BLaER1 treated with 17β-estradiol and CSF1 and Interleukin-3, amounts not matched to agents 10 nM and 100 nM (cell line): ENCODE measurements at regions not wholly inside any gene's neighbourhood (a gene's known extent, or its start where the extent isn't known, plus 50 kb on each side); places are given as distances from the start of the nearest gene placed in this dataset.

Source experiments
- H3K27ac ChIP-seq, 11 experiments: shearing (Covaris generic); formaldehyde crosslinking; 2 replicates each; pipeline ENCODE4 v1.8.1; 2022
- H3K27me3 ChIP-seq, 11 experiments: shearing (Covaris generic); formaldehyde crosslinking; 2 replicates each; pipeline ENCODE4 v1.8.1; 2022
- H3K36me3 ChIP-seq, 11 experiments: shearing (Covaris generic); formaldehyde crosslinking; 2 replicates each; pipeline ENCODE4 v1.8.1; 2022
- H3K4me1 ChIP-seq, 10 experiments: shearing (Covaris generic); formaldehyde crosslinking; 2 replicates each; pipeline ENCODE4 v1.8.1; 2022
- H3K4me2 ChIP-seq, 11 experiments: shearing (Covaris generic); formaldehyde crosslinking; 2 replicates each; pipeline ENCODE4 v1.8.1; 2022
- H3K4me3 ChIP-seq, 10 experiments: shearing (Covaris generic); formaldehyde crosslinking; 2 replicates each; pipeline ENCODE4 v1.8.1; 2022
- H3K9ac ChIP-seq, 11 experiments: shearing (Covaris generic); formaldehyde crosslinking; 2 replicates each; pipeline ENCODE4 v1.8.1; 2022
- H3K9me3 ChIP-seq, 11 experiments: shearing (Covaris generic); formaldehyde crosslinking; replicated peaks in 1 of 11; 2 replicates each; pipeline ENCODE4 v1.8.1; 2022
- H4K20me1 ChIP-seq, 11 experiments: shearing (Covaris generic); formaldehyde crosslinking; 2 replicates each; pipeline ENCODE4 v1.8.1; 2022
- Cebpa-rat ChIP-seq, 11 experiments: shearing (Covaris generic); IDR thresholded peaks; 2 replicates each; pipeline ENCODE4 v1.8.1; 2022

DNA sequence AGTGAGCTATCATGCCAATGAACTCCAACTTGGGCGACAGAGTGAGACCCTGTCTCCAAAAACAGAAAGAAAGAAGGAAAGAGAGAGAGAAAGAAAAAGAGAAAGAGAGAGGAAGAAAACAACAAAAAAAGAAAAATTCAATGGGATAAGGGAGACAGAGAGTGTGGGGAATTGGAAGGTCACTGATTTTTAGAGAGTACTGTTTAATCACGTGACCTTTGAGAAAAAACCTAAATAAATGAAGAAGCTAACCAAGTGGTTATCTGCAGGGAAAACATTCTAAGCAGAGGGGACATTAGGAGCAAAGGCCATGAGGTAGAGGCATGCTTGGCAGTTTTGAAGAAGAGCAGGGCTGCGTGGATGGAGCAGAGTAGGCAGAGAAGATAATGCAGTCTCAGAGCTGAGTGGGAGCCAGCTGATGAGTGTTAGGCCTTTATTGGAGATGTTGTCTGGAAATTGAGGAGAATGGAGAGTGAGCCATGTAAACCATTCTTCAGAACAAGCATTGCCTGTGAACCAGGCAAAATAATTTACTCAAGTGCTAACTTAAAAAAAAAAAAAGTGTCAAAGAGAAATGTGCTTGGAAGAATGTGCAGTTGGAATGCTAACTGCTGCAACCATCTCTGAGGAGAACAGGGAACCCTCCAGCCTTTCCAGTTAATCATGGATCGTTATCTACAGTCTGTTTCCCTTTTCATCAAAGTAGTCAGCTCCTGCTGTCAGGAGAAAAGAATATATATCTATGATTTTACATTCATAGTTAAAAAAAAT is 377.3 kb upstream of the SEMA6D start:
- Histone ChIP-seq H3K9me3 (peaks cover 0 to under 1% (median 0%) of the 10 kb centered on the region in 11 experiments; a peak in 1 of 22 replicates), H3K9ac (no peak overlapping the region), H3K36me3 (no peaks in the 10 kb centered on the region), H3K4me1 (no peaks in the 10 kb centered on the region), H3K4me3 (no peak overlapping the region), H3K4me2 (no peak overlapping the region), H3K27ac (no peak overlapping the region), H3K27me3 (no peaks in the 10 kb centered on the region), H4K20me1 (no peaks in the 10 kb centered on the region)
- TF ChIP-seq Cebpa-rat (IDR thresholded peaks at IDR 0.05) = no peak

DNA sequence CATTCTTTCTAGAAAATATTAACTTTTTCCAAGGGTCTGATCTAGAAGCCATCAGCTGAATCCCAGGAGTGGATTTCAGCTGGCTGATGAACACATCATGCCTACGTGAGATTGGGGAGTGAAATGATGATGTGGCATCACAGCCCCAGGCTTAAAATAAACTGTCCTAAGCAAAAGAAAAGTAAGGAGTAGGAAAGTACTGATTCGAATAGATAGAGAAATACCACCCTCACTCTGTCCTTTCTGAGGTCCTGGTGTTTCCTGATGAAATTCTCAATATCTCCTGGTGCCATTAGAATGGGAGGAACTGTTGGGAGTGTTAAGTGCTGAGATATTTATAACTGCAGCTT is 376.8 kb upstream of the SEMA6D start:
- Histone ChIP-seq H3K27me3 (no peaks in the 10 kb centered on the region), H3K4me1 (no peaks in the 10 kb centered on the region), H3K9ac (no peak overlapping the region), H3K27ac (no peak overlapping the region), H4K20me1 (no peaks in the 10 kb centered on the region), H3K4me2 (no peak overlapping the region), H3K9me3 (no peaks in the 10 kb centered on the region), H3K36me3 (no peaks in the 10 kb centered on the region), H3K4me3 (no peak overlapping the region)
- TF ChIP-seq Cebpa-rat (IDR thresholded peaks at IDR 0.05) = no peak

DNA sequence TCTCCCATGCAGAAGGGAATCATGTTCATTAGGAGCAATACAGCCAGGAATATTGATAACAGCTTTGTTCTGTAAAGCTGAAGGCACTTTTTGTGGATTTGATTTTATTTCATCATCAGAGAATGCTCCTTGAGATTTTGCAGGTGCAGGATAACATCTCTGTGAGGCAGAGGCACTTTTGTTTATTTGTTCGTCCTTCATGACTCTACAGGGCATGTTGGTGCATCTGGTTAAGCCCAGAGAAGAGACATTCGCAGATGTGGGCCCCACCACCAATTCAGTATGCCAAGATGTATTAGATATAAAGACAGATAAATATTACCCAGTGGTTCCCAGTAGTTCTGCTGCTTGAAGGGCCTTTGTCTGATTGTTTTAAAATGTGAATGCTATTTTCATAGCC is 368.1 kb upstream of the SEMA6D start:
- TF ChIP-seq Cebpa-rat (IDR thresholded peaks at IDR 0.05) = no peak

DNA sequence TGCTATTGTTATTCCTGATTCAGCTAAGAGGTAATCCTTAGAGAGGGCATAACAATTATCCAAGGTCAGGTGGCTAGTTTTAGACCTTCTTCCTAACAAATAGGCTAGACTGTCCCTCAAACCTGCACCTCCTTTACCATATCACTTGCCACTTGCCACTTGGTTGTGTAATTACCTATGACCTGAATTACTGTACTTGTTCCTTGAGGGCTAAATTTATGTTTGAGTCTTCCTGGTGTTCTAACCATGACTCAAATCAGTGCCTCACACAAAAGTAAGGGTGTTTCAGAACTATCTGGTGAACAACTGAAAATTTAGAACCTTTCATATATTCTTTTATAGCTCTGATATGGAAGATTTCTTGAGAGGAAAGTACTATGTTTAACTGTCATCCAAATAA is 365.8 kb upstream of the SEMA6D start:
- Histone ChIP-seq H3K36me3 (no peaks in the 10 kb centered on the region), H3K4me1 (no peaks in the 10 kb centered on the region), H4K20me1 (no peaks in the 10 kb centered on the region), H3K27ac (no peak overlapping the region), H3K4me3 (no peak overlapping the region), H3K27me3 (no peaks in the 10 kb centered on the region), H3K9ac (no peak overlapping the region), H3K4me2 (no peak overlapping the region), H3K9me3 (no peaks in the 10 kb centered on the region)
- TF ChIP-seq Cebpa-rat (IDR thresholded peaks at IDR 0.05) = no peak

More for the DNA sequence above, 368.1 kb upstream of the SEMA6D start:
- no peaks in the 10 kb centered on the region for H3K9me3 ChIP-seq
- H3K27me3 ChIP-seq = no peaks in the 10 kb centered on the region
- H3K4me2 ChIP-seq = no peak overlapping the region
- H3K4me3 ChIP-seq = no peak overlapping the region
- H3K36me3 ChIP-seq = no peaks in the 10 kb centered on the region
- H3K27ac ChIP-seq = no peak overlapping the region
- H4K20me1 ChIP-seq = no peaks in the 10 kb centered on the region
- no peaks in the 10 kb centered on the region for H3K4me1 ChIP-seq
- no peak overlapping the region for H3K9ac ChIP-seq

DNA sequence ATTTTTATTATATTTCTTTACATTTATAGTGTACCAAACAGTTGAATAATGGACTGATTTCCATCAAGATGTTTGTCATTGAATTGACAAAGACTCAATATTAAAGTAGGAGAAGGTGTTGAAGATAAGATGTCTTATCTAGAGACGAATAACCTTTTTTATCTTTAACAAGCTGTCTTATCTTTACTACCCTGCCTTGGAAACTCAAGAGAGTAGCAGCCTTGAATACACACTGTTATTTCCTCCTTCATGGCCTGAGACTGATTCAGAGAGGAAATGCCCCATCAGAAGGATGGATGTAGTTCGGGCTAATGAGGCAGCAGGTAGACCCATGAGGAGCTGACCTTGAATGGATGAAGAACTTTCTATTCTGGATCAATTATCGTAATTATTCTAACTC is 365.1 kb upstream of the SEMA6D start:
- no peak overlapping the region for H3K27ac ChIP-seq
- no peaks in the 10 kb centered on the region for H3K36me3 ChIP-seq
- H3K27me3 ChIP-seq = no peaks in the 10 kb centered on the region
- H3K4me3 ChIP-seq = no peak overlapping the region
- no peaks in the 10 kb centered on the region for H3K9me3 ChIP-seq
- H3K4me2 ChIP-seq = no peak overlapping the region
- no peaks in the 10 kb centered on the region for H4K20me1 ChIP-seq
- no peaks in the 10 kb centered on the region for H3K4me1 ChIP-seq
- no peak overlapping the region for H3K9ac ChIP-seq
- no peak for TF ChIP-seq Cebpa-rat (IDR thresholded peaks at IDR 0.05)

DNA sequence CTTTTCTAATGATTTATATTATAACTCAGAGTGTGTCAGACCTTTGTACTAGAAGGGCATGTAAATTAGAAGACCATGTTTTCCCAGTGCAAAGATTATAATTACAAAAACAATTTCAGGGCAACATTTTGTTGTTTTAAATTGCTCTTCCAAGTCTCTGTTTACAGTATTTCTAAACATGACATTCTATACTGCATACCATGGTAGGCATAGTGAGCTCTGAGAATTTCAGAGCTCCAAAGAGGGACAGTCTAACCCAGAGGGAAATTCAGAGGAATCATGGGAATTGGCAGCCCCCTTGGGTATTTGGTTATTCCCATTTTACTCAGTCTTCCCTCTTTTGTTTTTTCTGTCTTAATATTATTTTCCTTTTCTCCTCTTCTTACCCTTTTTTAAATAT is 361.5 kb upstream of the SEMA6D start:
- Histone ChIP-seq H3K4me3 (no peak overlapping the region), H3K36me3 (no peaks in the 10 kb centered on the region), H3K9me3 (no peaks in the 10 kb centered on the region), H4K20me1 (no peaks in the 10 kb centered on the region), H3K27me3 (no peaks in the 10 kb centered on the region), H3K27ac (no peak overlapping the region), H3K9ac (no peak overlapping the region), H3K4me1 (no peaks in the 10 kb centered on the region), H3K4me2 (no peak overlapping the region)
- TF ChIP-seq Cebpa-rat (IDR thresholded peaks at IDR 0.05) = no peak

DNA sequence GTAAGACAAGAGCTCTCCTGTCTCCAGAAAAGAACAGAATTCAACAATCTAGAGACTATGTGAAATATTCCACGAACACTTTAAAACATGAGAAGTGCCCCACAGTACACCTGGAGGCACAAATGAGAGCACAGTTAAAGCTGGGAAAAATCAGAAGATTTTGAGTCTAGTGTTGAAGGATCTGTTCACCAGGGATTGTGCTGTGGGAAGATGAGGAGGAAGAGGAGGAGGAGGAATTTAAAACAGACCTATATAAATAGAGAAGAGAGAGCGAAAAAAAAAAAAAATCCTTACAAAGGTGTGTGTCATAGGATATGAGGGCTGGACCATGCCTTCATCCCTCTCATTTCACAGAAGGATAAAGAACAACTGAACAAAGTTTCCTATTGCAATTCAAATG is 361.0 kb upstream of the SEMA6D start:
- H3K9me3 ChIP-seq = no peaks in the 10 kb centered on the region
- H3K4me3 ChIP-seq = no peak overlapping the region
- no peaks in the 10 kb centered on the region for H3K27me3 ChIP-seq
- H3K36me3 ChIP-seq = no peaks in the 10 kb centered on the region
- no peak overlapping the region for H3K27ac ChIP-seq
- no peaks in the 10 kb centered on the region for H4K20me1 ChIP-seq
- H3K4me2 ChIP-seq = no peak overlapping the region
- no peak overlapping the region for H3K9ac ChIP-seq
- no peak for TF ChIP-seq Cebpa-rat (IDR thresholded peaks at IDR 0.05)
- H3K4me1 ChIP-seq = no peaks in the 10 kb centered on the region

DNA sequence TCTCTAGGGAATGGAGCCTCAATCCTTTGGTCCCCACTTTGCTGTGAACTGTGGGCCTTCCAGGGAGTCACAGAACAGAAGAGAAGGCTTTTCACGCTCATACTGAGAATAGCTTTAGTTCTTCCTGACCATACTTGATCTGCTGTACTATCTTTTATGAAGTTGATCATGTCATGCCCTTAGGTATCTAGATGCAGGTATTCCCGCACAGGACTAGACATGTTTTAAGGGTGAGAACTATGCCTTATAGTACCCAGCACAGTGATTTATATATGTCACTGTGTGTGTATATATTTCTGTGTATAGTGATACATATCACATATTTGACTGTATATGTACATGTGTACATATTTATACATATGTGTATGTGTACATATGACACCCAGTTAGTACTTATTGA is 358.4 kb upstream of the SEMA6D start:
- Histone ChIP-seq H3K4me3 (no peak overlapping the region), H3K27me3 (no peaks in the 10 kb centered on the region)

DNA sequence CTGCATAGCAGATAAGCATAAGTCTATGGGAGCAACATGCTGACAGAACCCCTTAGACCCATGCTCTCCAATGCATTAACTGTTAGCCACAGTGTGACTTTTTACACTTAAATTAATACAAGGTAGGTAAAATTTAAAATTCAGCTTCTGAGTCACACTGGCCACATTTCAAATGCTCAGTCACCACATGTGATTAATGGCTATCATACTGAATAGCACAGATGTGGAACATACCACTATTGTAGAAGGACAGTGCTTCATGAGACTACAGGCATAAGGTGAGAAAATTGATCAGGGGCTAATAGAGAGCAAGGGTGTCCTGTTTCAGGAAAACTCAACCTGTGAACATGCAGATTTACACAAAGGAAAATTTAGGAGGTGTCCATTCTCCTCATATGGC is 357.0 kb upstream of the SEMA6D start:
- Histone ChIP-seq H3K9ac (no peak overlapping the region), H3K4me2 (no peak overlapping the region), H3K27ac (no peak overlapping the region), H3K4me1 (peaks cover 8 to 28% (median 22%) of the 10 kb centered on the region in 10 experiments), H3K4me3 (no peak overlapping the region), H3K9me3 (peaks cover 0 to 6% (median 0%) of the 10 kb centered on the region in 11 experiments; a peak in 1 of 22 replicates), H3K36me3 (no peaks in the 10 kb centered on the region), H3K27me3 (no peaks in the 10 kb centered on the region), H4K20me1 (no peaks in the 10 kb centered on the region)
- no peak for TF ChIP-seq Cebpa-rat (IDR thresholded peaks at IDR 0.05)

More for the DNA sequence above, 358.4 kb upstream of the SEMA6D start:
- H3K9me3 ChIP-seq = peaks cover 0 to 6% (median 0%) of the 10 kb centered on the region in 11 experiments; a peak in 1 of 22 replicates
- H3K36me3 ChIP-seq = no peaks in the 10 kb centered on the region
- no peak for TF ChIP-seq Cebpa-rat (IDR thresholded peaks at IDR 0.05)
- no peak overlapping the region for H3K4me2 ChIP-seq
- no peaks in the 10 kb centered on the region for H4K20me1 ChIP-seq
- peaks cover 6 to 23% (median 9%) of the 10 kb centered on the region in 10 experiments for H3K4me1 ChIP-seq
- H3K27ac ChIP-seq = no peak overlapping the region
- H3K9ac ChIP-seq = no peak overlapping the region
